HL-60/S4 treated with phorbol 12-myristate 13-acetate at 8.2 ng/mL for 4 days and 3 days (cell line): ENCODE measurements at regions not wholly inside any gene's neighbourhood (a gene's known extent, or its start where the extent isn't known, plus 50 kb on each side); places are given as distances from the start of the nearest gene placed in this dataset.
"Not testable (repeated sequence)": the region's sequence is repeated elsewhere in the genome, so short reads cannot be mapped to it uniquely, and the experiment has no call there.

Experiments used
- in situ Hi-C: fragments of 300-500 bp; cut with MboI; formaldehyde crosslinking; loops from 2 replicates; pipeline ENCODE4 v1.15.0; 2022; ENCODE audit warnings: low sequenced_read_pairs

DNA sequence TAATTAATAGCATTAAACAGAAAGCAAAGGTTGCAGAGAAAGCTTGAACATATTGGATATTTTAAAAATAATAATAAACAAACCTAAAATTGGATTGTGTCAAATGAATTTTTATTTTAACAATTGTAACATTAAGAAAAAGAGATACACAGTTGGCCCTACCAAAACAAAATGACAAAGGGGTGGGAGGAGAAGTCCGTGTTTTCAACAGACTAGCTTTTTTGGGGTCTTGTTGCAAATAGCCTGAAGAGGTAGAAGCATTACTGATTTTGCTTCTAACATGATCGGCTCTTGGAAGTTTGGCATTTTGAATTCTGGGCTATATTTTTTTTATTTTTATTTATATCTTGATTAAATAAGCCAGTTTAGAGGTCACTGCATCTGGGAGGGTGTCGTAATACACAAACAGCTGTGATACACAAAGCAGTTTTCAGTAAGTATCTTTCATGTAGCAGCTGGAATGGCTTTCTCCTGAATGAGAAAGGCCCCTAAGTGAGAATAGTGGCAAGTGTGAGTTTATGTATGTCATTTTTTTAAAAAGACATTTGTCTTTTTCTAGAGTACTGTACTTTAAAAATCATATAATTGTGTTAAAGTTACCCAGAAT lies 85.5 kb upstream of the ZNF217 start:
- in situ Hi-C loops: no loop called here

DNA sequence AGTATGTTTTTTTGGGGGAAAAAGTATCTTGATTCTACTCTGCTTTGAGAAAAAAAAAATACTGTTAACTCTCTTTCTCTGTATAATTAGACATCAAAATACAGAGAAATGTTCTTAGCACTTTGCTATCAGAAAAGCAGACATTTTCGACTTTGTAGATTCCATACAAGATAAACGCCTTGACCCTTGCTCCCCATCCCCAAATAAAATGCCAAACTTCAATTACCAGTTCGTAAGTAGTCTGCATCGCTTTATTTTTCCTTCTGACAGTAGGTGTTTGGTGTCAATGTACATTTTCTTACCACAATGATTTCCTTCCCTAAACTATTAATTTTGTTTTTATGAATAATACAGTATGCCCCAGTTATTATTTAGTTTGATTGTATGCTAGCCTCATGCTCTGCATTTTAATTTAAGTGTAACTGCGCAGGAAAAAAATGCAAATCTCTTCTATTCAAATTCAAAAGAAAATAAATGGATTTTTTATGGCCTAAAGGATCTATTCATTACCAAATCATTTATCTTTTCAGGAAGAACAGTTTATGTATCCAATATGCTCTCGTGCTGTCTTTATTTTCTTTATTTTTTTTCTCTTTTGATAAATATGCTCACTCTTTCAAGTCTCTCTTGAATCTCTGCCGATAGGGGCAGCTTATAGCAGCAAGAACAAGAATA lies 84.8 kb upstream of the ZNF217 start:
- in situ Hi-C loops: no loop called here

DNA sequence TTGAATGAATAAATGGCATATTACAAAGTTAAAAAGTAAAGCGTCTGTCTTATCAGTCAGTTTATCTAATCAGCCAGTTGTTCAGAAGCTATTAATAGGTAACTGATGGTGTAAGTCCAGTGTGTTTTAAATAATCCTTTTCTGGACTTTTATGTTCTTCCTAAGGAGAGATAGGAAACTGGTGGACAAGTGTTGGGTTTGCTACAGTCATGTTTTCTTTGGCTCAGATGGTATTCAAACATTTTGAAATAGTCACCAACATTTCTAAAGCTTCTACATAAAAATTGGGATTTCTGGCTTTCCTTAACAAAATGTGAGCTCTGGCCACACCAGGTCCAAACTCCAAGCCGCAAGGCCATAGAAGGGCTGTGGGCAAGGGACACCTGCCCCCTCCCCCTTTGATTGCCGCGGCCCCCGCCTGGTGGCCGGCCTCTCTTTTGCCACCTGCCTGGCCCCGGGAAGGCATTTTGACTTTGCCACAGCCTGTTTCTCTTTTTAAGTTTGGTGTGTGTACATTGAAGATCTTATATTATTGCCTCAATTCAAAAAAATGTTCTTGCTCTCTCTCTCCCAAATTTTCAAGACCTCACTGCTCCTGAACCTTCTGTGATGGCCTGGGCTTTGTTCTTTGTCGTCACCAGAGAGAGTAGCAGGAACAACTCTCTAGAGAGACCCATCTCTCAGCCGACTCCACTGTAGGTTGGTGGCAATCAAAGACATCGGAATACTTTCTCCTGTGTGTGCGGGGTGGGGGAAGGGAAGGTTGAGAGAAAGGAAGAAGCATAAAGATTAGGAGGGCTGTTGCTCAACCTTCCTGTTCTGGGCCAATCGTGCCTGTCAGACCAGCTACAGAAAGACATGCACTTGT lies 84.0 kb upstream of the ZNF217 start:
- in situ Hi-C loops: no loop called here

DNA sequence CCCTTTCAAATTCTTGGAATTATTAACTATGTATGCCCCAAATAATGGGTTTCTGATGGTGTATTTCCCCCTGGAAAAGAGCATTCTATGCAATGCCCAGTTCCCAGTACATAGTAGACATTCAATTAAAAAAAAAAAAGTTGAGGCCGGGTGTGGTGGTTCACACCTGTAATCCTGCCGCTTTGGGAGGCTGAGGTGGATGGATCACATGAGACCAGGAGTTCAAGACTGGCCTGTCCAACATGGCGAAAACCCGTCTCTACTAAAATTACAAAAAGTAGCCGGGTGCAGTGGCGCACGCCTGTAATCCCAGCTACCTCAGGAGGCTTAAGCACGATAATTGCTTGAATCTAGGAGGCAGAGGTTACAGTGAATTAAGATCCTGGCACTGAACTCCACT lies 83.3 kb upstream of the ZNF217 start:
- in situ Hi-C loops: no loop called here

DNA sequence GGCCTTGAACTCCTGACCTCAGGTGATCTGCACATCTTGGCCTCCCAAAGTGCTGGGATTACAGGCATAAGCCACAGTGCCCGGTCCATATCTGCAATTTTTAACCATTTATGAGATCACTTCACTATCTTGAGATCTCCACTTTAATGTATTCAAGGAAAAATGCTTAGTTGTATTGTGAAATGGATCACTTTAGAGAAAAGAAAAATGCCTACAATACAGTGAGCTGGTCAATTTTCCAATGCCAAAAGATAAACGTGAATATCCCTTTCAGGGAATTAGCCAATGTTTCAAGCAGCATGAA lies 82.8 kb upstream of the ZNF217 start:
- in situ Hi-C loops: no loop called here

DNA sequence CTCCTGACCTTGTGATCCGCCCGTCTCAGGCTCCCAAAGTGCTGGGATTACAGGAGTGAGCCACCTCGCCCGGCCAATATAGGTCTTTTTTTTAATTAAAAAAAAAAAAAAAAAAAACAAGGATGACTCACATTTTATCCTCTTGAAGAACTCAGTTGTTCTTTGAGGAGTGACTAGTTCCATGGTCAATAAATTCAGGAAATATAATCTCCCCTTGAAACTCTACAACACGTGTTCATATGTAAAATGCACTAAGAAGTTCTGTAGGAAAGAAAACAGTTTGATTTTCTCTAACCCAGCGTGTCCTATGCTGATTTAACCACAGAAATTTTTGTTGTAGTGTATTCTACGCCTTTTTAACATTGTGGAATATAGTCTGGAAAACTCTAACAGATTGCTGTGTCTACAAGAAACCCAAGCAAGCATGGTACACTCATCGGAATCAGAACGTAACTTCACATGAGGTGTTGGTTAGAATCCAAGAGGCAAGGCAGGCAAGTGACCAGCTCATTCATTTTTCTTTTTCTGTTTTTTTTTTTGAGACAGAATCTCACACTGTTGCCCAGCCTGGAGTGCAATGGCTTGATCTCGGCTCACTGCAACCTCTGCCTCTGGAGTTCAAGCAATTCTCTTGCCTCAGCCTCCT lies 79.0 kb upstream of the ZNF217 start:
- in situ Hi-C loops: no loop called here

DNA sequence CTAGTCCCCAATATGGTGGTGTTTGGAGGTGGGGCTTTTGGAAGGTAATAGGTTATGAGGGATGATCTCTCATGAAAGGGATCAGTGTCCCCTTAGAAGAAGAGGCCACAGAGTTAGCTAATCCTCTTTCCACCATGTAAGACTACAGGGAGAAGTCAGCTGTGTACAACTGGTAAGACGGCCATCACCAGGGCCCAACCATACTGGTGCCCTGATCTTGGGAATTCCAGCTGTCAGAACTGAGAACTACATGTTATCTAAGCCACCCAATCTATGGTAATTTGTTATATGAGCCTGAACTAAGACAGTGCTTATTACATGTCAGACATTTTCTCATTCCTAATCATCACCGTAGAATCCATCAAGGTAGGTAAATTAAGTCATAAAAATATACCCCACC lies 77.7 kb upstream of the ZNF217 start:
- in situ Hi-C loops: no loop called here

DNA sequence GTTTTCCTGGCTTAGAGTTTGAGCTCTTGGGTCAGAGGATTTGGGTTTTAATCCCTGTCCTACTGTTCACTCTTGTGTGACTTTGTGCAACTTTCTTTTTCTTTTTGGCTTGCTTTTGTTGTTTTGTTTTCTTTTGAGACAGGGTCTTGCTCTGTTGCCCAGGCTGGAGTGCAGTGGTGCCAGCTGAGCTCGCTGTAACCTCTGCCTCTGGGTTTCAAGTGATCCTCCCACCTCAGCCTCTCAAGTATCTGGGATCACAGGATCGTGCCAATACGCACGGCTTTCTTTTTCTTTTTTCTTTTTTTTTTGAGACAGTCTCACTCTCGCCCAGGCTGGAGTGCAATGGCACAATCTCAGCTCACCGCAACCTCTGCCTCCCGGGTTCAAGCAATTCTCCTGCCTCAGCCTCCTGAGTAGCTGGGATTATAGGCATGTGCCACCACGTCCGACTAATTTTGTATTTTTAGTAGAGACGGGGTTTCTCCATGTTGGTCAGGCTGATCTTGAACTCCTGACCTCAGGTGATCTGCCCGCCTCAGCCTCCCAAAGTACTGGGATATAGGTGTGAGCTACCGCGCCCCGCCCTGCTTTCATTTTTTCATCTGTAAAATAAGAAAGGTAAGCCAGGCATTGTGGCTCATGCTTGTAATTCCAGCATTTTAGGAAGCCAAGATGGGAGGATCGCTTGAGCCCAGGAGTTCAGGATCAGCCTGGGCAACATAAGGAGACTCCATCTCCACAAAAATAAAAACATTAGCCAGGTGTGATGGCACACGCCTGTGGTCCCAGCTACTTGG lies 76.1 kb upstream of the ZNF217 start:
- in situ Hi-C loops: not testable (repeated sequence)

DNA sequence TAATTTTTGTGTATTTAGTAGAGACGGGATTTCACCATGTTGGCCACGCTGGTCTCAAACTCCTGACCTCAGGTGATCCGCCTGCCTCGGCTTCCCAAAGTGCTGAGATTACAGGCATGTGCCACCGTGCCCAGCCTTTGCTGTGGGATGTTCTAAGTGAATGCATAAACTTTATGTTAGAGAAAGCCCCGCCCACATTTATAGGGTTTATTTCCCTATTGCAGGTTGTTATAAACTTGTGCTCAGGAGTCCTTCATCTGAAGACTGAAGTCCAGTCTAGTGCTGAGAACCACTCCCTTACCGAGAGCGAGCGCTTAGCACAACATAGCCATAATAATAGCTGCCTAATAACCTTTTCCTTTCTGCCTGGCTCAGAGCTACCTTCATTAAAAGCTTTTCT lies 75.4 kb upstream of the ZNF217 start:
- in situ Hi-C loops: no loop called here

DNA sequence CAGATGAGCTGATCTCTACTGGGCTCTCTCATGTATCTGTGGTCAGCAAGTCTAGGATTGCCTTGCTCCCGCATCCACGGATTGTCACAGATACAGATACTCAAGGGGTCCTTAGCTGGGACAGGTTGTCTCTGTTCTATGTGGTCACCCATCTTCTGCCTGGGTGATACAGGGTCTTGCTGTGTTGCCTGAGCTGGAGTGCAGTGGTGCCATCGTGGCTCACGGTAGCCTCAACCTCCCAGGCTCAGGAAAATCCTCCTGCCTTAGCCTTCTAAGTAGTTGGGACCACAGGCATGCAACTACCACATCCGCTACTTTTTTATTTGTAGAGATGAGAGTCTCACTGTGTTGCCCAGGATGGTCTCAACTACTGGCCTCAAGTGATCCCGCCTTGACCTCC lies 72.5 kb upstream of the ZNF217 start:
- in situ Hi-C loops: no loop called here

DNA sequence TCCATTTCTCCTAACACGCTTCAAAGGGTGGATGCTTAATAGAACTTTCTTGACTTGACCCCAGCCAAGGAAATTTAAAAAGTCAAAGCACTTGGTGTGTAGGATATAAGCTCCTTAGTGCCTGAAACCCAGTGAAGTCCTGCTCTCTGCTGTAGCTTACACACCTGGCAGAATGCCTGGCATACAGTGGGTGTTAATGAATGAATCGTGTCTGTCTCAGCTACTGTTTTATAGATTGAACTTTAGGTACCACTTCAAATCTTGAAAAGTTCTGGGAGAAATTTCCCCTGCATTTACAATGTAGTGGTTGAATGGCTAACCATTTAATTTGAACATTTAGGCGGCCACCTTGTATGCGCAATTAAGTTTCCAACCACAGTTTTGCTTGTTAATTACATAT lies 70.5 kb upstream of the ZNF217 start:
- in situ Hi-C loops: no loop called here

DNA sequence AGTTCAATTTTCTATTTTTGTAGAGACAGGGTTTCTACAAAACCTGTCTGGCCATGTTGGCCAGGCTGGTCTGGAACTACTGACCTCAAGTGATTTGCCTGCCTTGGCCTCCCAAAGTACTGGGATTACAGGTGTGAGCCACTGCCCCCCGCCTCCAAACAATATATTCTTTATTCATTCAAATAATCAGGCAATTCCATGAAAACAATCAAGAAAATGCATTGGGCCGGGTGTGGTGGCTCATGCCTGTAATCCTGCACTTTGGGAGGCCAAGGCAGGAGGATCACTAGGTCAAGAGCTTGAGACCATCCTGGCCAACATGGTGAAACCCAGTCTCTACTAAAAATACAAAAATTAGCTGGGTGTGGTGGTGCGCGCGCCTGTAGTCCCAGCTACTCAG lies 69.9 kb upstream of the ZNF217 start:
- in situ Hi-C loops: not testable (repeated sequence)

DNA sequence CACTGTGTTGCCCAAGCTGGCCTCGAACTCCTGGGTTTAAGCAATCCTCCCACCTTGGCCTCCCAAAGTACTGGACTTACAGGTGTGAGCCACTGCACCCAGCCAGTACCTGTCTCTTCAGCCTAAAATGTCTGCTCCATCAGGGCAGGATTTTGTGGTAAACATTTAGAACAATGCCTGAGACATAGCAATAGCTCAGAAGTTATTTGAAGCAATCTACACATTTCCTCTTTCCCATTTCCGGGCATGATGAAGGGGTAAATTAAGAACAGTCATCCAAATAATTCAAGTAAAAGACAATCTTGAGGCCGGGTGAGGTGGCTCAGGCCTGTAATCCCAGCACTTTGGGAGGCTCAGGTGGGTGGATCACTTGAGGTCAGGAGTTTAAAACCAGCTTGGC lies 69.0 kb upstream of the ZNF217 start:
- in situ Hi-C loops: no loop called here

DNA sequence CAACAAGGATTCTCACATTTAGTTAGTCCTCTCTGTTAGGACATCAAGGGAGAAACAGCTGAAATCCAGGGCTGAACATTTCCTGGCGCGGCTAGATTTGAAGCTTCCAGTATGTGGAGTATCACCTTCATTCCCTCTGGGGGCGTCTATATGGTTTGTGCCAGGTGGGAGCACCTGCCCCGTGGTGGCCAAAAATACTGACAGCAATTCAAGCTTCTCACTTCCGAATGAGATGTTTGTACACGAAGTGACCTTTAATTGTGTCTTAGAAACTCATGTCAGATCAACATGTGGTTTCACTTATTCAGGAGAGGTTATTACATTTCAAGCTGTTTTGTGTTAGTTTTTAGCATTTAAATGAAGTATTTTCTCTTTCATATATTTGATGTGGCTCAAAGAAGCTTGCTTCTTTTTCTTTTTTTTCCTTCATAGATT lies 67.3 kb upstream of the ZNF217 start:
- in situ Hi-C loops: no loop called here

DNA sequence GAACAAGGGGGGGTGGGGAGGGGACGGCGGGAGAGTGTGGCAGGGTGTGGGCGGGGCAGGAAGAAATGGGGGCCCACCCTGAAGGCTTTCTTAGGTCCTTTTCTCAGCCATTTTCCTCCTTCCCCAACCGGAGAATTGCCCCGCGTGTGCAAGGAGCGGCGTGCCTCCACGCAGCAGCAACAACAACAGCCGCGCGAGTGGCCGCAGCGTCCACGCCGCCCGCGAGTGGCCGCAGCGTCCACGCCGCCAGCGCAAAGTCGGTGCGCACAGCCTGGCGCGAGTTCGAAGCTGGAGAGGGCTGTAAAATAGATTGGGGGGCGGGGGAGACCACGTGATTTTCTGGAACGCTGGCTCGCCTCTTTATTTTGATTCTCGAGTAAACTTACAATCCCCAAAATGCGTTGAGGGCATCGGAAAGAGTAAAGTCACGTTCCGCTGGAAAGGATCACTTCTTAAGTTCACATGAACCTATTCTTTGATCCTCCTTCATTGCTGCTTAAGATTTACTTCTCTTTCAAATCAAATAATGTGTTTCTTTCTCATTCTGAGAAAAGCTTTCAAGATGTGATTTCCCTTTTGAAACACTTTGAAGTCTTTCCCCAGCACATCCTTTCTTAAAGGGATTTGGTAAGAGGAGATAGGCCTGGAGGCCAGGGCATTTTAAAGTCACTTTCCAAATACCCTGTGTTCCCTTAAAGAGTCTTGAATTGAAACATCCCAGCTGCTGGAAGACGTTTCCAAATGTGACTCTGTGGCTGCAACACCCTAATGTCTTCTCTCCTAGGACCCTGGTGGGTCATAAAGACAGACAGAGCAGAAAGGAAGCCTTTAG lies 66.7 kb upstream of the ZNF217 start:
- in situ Hi-C loops: no loop called here

DNA sequence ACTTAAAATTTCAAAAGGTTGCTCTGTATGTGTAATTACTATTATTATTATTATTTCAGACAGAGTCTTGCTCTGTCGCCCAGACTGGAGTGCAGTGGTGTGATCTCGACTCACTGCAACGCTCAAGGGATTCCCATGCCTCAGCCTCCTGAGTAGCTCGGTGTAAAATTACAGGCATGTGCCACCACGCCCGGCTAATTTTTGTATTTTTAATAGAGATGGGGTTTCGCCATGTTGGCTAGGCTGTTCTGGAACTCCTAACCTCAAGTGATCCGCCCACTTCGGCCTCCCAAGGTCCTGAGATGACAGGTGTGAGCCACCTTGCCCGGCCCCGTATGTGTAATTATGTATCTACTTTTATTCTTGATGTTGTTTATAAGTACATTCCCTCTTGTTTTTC lies 65.3 kb upstream of the ZNF217 start:
- in situ Hi-C loops: no loop called here

DNA sequence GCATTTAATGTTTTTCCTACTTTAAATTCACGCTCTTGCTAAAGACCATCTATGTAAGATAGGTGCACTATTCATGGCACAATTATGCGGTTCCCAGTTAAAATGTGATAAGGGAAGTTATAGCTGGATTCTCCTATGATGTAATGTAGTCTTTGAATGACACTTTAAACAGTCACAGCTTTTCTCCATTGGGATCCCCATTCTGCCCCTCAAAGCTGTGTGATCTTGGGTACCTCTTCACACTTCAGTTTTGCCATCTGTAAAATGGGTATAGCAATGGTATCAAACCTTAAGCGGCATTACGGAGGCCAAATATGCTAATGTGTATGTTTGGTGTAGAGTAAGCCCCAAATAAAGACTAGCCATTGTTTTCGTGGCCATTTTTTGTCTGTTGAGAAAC lies 64.7 kb upstream of the ZNF217 start:
- in situ Hi-C loops: no loop called here

DNA sequence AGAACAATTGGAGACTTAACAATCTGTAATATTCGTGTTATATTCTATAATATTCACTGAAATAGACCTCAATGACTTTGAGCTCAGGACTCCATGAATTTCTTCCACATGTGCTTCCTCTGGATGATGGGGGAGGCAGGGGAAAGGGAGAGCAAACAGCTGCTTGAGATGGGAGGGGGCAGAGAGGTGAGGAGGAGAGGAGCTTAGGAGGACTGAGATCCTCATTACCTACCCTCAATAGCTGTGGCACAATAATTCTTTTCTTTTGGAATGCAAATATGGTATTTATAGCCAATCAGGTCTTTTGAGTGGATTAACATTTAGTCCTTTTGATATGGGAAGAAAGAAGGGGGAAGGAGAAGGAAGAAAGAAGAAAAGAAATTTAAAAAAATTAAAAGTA lies 64.1 kb upstream of the ZNF217 start:
- in situ Hi-C loops: no loop called here

DNA sequence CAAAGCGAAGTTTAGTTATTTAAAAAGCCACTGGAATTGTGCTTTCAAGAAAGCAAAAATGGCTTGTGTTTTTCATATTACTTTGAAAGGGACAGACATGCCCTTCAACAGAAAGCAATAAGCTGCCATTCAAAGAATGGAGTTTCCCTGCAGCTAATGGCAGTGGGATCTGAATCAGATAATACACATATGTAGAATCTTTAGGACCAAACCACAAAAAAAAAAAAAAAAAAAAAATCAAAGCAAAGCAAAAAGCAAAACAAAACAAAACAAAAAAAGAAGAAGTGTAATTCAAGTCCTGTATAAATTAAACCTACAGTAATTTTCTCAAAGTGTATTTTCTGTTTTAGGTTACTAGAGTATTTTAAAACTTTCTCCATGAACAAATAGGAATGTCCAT lies 63.6 kb upstream of the ZNF217 start:
- in situ Hi-C loops: no loop called here
